ENCODE measurements at regions not wholly inside any gene's neighbourhood (a gene's known extent, or its start where the extent isn't known, plus 50 kb on each side); places are given as distances from the start of the nearest gene placed in this dataset.

GRCh38 chr1:59081795-59082194 lies 215.1 kb upstream of the FGGY start:
- H3K4me3 ChIP-seq (ENCODE audit: low read depth, low read length), result no peak overlapping the region
- TF ChIP-seq POLR2A (IDR thresholded peaks at IDR 0.05; ENCODE audit: extremely low read depth, insufficient read length) (no peak), MYC (IDR thresholded peaks at IDR 0.05; ENCODE audit: low read depth, low read length) (no peak)
- no peak for DNase-seq (ENCODE audit: low read depth)

- no peak for DNase-seq (ENCODE audit: low read depth)
- no peak overlapping the region for H3K4me3 ChIP-seq (ENCODE audit: low read depth, low read length)
- TF ChIP-seq MAX (IDR thresholded peaks at IDR 0.05; ENCODE audit: low read depth, low read length), result no peak
These were observed 212.7 kb upstream of the FGGY start for GRCh38 chr1:59083946-59084865.

- H3K4me3 ChIP-seq (ENCODE audit: low read depth, low read length), result no peak overlapping the region
- DNase-seq (ENCODE audit: low read depth), result no peak
- TF ChIP-seq MYC (IDR thresholded peaks at IDR 0.05; ENCODE audit: low read depth, low read length) (no peak), MAX (IDR thresholded peaks at IDR 0.05; ENCODE audit: low read depth, low read length) (no peak), CTCF (IDR thresholded peaks at IDR 0.05; ENCODE audit: low read depth, low read length) (no peak), POLR2A (IDR thresholded peaks at IDR 0.05; ENCODE audit: extremely low read depth, insufficient read length) (no peak)
These were observed 211.8 kb upstream of the FGGY start for GRCh38 chr1:59085101-59085500.

- no peak for DNase-seq (ENCODE audit: low read depth)
- H3K4me3 ChIP-seq (ENCODE audit: low read depth, low read length), result no peak overlapping the region
- TF ChIP-seq MAX (IDR thresholded peaks at IDR 0.05; ENCODE audit: low read depth, low read length), result no peak
- TF ChIP-seq POLR2A (IDR thresholded peaks at IDR 0.05; ENCODE audit: extremely low read depth, insufficient read length), result no peak
- TF ChIP-seq MYC (IDR thresholded peaks at IDR 0.05; ENCODE audit: low read depth, low read length), result no peak
- no peak for TF ChIP-seq CTCF (IDR thresholded peaks at IDR 0.05; ENCODE audit: low read depth, low read length)
These were observed 207.7 kb upstream of the FGGY start for GRCh38 chr1:59089036-59089798.

GRCh38 chr1:59089922-59090457 lies 206.9 kb upstream of the FGGY start:
- H3K4me3 ChIP-seq (ENCODE audit: low read depth, low read length), result no peak overlapping the region
- DNase-seq (ENCODE audit: low read depth), result no peak
- TF ChIP-seq MAX (IDR thresholded peaks at IDR 0.05; ENCODE audit: low read depth, low read length) (no peak), MYC (IDR thresholded peaks at IDR 0.05; ENCODE audit: low read depth, low read length) (no peak), CTCF (IDR thresholded peaks at IDR 0.05; ENCODE audit: low read depth, low read length) (no peak), POLR2A (IDR thresholded peaks at IDR 0.05; ENCODE audit: extremely low read depth, insufficient read length) (no peak)

GRCh38 chr1:59092126-59092525 lies 204.8 kb upstream of the FGGY start:
- TF ChIP-seq POLR2A (IDR thresholded peaks at IDR 0.05; ENCODE audit: extremely low read depth, insufficient read length), result no peak
- TF ChIP-seq MYC (IDR thresholded peaks at IDR 0.05; ENCODE audit: low read depth, low read length), result no peak
- TF ChIP-seq CTCF (IDR thresholded peaks at IDR 0.05; ENCODE audit: low read depth, low read length), result no peak
- TF ChIP-seq MAX (IDR thresholded peaks at IDR 0.05; ENCODE audit: low read depth, low read length), result no peak
- H3K4me3 ChIP-seq (ENCODE audit: low read depth, low read length), result no peak overlapping the region
- no peak for DNase-seq (ENCODE audit: low read depth)

Data from NB4 (cell line).